OCI-LY3 (cell line): ENCODE measurements at regions not wholly inside any gene's neighbourhood (a gene's known extent, or its start where the extent isn't known, plus 50 kb on each side); places are given as distances from the start of the nearest gene placed in this dataset.

Source experiments
- H2AFZ ChIP-seq: fragments of 200-600, 300-600 bp; shearing (Covaris generic); 2 replicates; pipeline ENCODE4 v1.6.0; 2014; ENCODE audit warnings: antibody characterized with exemption, low read depth, low read length
- H3K27ac ChIP-seq: fragments of 200-600, 300-600 bp; sonication (generic); 2 replicates; pipeline ENCODE4 v1.5.1; 2014; ENCODE audit warnings: mild to moderate bottlenecking, low read length, moderate library complexity, mixed read lengths
- H3K27me3 ChIP-seq: fragments of 200-600, 300-600 bp; sonication (generic); 2 replicates; pipeline ENCODE4 v1.6.1; 2014; ENCODE audit warnings: low read depth, low read length, mixed read lengths
- H3K36me3 ChIP-seq: fragments of 200-600, 300-600 bp; sonication (generic); replicated peaks from 2 replicates; pipeline ENCODE3; 2014; ENCODE audit warnings: low read depth, low read length, mixed read lengths
- H3K4me1 ChIP-seq: fragments of 300-600, 200-600 bp; sonication (generic); 2 replicates; pipeline ENCODE4 v1.6.1; 2014; ENCODE audit warnings: low read length, mixed read lengths
- H3K4me2 ChIP-seq: fragments of 200-600, 300-600 bp; sonication (generic); 2 replicates; pipeline ENCODE4 v1.6.1; 2014; ENCODE audit warnings: low read length, mixed read lengths
- H3K4me3 ChIP-seq: fragments of 300-600, 200-600 bp; sonication (generic); 2 replicates; pipeline ENCODE4 v1.5.1; 2014; ENCODE audit warnings: antibody characterized with exemption, mild to moderate bottlenecking, low read length, moderate library complexity
- H3K79me2 ChIP-seq: fragments of 300-600, 200-600 bp; shearing (Covaris generic); 2 replicates; pipeline ENCODE4 v1.6.1; 2014; ENCODE audit warnings: mild to moderate bottlenecking, low read length, mixed read lengths
- H3K9ac ChIP-seq: fragments of 300-600, 200-600 bp; shearing (Covaris generic); 2 replicates; pipeline ENCODE4 v1.6.0; 2014; ENCODE audit warnings: mild to moderate bottlenecking, low read length, moderate library complexity
- H3K9me3 ChIP-seq: fragments of 200-600, 300-600 bp; shearing (Covaris generic); 2 replicates; pipeline ENCODE4 v1.6.1; 2014; ENCODE audit warnings: low read length, mixed read lengths; ENCODE audit not compliant: insufficient read depth
- H4K20me1 ChIP-seq: fragments of 200-600, 300-600 bp; sonication (generic); 2 replicates; pipeline ENCODE4 v1.6.1; 2016; ENCODE audit warnings: low read length, mixed read lengths; ENCODE audit not compliant: insufficient read depth
- EZH2phosphoT487 ChIP-seq: fragments of 200-600 bp; shearing (Covaris generic); IDR thresholded peaks from 2 replicates; pipeline ENCODE4 v1.6.1; 2018; ENCODE audit warnings: antibody characterized with exemption, mixed run types, low read depth
- TF ChIP-seq, protein P1 (sequence below): fragments of 200-600, 300-600 bp; sonication (generic); IDR thresholded peaks from 2 replicates; pipeline ENCODE4 v1.5.1; 2014; ENCODE audit warnings: antibody characterized with exemption, low read length, low read depth

DNA sequence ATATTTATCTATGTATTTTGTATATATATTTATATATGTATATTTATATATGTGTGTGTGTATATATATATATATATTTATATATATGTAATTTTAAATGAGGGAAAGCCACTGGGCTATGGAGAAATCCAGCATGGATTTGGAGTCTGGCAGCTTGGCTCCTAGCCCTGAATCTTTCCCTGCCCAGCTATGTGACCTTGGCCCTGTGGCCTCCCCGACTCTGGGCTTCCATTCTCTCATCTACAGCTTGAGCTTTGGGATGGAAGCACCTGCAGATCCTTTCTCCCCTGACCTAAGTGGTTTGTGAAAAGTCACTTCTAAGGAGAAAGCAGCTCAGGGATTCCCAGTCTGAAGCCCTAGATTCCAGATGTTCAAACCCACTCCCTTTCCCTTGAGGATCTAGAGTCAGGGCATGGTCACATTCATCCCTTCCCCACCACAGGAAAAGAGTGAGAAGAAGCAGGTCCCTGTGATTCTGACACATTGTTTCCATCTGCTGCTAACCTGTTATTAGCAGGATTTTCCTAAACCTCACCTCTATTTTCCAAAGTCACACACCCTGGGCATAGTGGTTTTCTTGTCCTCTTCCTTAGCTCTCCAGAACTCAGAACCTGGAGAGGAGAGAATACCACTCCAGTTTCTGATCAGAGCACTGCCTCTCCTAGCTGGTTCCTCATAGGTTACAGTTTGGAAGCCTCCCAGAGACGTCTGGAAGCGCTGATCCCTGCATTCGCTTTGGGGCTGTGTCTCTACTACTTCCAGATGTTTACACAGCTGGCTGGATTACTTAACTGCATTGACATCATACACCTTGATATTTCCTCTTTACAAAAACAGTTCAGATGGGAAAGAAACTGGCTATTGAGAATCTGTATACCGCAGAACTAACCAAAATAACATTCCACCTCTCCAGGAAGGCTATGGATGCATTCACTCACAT, 327.5 kb upstream of the ZMIZ1 start:
- Histone ChIP-seq H3K4me1 (0 out of 2 replicates have a peak, but pooled peaks cover 5% of the 10 kb centered on the region), H3K4me3 (no peak overlapping the region), H3K9me3 (no peaks in the 10 kb centered on the region), H3K27ac (no peak overlapping the region), H3K4me2 (no peak overlapping the region), H3K9ac (no peak overlapping the region), H2AFZ (no peak overlapping the region), H3K36me3 (no peaks in the 10 kb centered on the region), H3K79me2 (no peaks in the 10 kb centered on the region), H4K20me1 (no peaks in the 10 kb centered on the region), H3K27me3 (peaks cover 3% of the 10 kb centered on the region; the same call in 1 of the 2 replicates)
- TF ChIP-seq, protein P1, sequence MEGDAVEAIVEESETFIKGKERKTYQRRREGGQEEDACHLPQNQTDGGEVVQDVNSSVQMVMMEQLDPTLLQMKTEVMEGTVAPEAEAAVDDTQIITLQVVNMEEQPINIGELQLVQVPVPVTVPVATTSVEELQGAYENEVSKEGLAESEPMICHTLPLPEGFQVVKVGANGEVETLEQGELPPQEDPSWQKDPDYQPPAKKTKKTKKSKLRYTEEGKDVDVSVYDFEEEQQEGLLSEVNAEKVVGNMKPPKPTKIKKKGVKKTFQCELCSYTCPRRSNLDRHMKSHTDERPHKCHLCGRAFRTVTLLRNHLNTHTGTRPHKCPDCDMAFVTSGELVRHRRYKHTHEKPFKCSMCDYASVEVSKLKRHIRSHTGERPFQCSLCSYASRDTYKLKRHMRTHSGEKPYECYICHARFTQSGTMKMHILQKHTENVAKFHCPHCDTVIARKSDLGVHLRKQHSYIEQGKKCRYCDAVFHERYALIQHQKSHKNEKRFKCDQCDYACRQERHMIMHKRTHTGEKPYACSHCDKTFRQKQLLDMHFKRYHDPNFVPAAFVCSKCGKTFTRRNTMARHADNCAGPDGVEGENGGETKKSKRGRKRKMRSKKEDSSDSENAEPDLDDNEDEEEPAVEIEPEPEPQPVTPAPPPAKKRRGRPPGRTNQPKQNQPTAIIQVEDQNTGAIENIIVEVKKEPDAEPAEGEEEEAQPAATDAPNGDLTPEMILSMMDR, result no peak
- no peak for TF ChIP-seq EZH2phosphoT487

DNA sequence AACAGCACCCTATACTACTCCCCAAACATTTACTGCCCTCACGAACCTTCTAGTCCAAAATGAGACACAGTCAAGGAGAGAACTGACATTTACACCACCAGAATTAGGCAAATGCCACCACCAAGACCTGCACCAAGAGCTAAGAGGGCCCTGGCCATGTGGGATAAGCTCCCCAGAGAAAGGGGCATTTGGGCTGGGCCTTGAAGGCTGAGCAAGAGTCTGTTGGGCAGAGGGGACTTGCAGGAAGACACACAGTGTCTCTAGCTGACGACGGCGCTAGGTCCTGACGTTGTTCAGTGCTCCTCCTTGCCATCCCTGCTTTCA, 326.4 kb upstream of the ZMIZ1 start:
- no peak overlapping the region for H2AFZ ChIP-seq
- TF ChIP-seq EZH2phosphoT487, result no peak
- TF ChIP-seq, protein P1, result no peak
- no peak overlapping the region for H3K9ac ChIP-seq
- 0 out of 2 replicates have a peak, but pooled peaks cover 5% of the 10 kb centered on the region for H3K4me1 ChIP-seq
- H3K27me3 ChIP-seq, result peaks cover 3% of the 10 kb centered on the region; the same call in 1 of the 2 replicates
- no peak overlapping the region for H3K4me3 ChIP-seq
- no peak overlapping the region for H3K27ac ChIP-seq
- H3K9me3 ChIP-seq, result no peaks in the 10 kb centered on the region
- no peak overlapping the region for H3K4me2 ChIP-seq
- no peaks in the 10 kb centered on the region for H3K79me2 ChIP-seq
- H4K20me1 ChIP-seq, result no peaks in the 10 kb centered on the region
- no peaks in the 10 kb centered on the region for H3K36me3 ChIP-seq

DNA sequence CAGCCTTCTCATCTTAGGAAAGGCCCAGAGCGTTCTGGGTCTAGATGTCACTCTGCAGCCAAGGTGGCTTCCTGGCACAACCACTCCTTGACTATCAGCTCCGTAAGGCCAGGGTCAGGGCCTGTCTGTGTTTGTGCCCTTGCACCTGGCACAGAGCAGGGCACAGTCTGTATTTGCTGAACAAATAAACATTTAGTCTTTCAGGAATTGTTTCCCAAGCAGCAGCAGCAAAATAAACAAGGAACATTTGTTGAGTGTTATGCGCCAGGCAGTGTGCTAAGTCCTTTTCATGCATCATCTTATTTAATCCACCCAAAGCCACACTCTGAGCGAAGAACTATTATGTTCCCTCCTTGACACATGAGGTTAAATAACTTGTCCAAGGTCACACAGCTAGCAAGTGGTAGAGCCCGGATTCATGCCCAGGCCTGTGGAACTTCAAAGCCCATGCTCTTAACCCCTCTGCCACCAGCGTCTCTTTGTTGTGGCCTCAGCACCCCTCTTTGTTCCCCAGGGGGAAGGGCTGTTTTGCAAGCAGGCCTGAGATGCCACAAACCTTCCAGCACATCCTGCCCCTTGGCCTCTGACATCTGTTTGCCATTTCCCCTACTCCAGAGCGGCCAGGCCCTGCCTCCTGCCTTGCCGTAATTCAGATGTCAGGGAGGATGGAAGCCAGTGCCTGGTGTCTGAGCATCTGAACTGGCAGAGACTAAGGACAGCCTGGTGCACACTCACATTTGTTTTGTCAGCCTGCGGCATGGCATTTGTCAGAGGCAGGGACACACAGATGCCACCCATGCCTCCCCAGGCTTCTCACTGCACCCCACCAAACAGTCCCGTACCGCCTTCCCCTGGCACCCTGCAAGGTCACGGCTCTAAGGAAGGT, 325.8 kb upstream of the ZMIZ1 start:
- H2AFZ ChIP-seq, result no peak overlapping the region
- 0 out of 2 replicates have a peak, but pooled peaks cover 3% of the 10 kb centered on the region for H3K27me3 ChIP-seq
- no peaks in the 10 kb centered on the region for H3K9me3 ChIP-seq
- H3K27ac ChIP-seq, result no peak overlapping the region
- no peak overlapping the region for H3K4me3 ChIP-seq
- H3K4me2 ChIP-seq, result no peak overlapping the region
- H4K20me1 ChIP-seq, result no peaks in the 10 kb centered on the region
- H3K36me3 ChIP-seq, result no peaks in the 10 kb centered on the region
- no peak for TF ChIP-seq EZH2phosphoT487
- TF ChIP-seq, protein P1, result no peak
- no peak overlapping the region for H3K9ac ChIP-seq
- 0 out of 2 replicates have a peak, but pooled peaks cover 5% of the 10 kb centered on the region for H3K4me1 ChIP-seq
- H3K79me2 ChIP-seq, result no peaks in the 10 kb centered on the region

DNA sequence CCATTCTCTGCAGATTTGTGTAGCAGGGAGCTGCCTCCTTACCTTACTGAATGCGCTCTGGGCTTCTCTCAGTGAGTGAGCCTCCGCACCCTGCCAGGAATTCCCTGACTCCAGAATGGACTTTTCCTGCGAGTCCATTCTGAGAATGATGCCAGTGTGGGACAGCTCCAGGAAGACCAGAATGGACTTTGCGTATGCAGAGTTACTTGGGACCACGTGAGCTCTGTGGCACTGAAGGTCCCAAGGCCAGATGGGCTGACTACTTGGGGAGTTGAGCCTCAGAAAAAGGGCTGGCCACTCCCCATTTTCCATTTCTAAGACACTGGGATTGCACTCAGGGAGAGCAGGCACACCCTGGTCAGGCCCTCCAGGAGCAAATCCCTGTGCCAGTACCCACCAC, 324.7 kb upstream of the ZMIZ1 start:
- Histone ChIP-seq H4K20me1 (no peaks in the 10 kb centered on the region), H3K4me3 (no peak overlapping the region), H3K36me3 (no peaks in the 10 kb centered on the region), H3K79me2 (no peaks in the 10 kb centered on the region), H2AFZ (no peak overlapping the region), H3K9ac (no peak overlapping the region), H3K4me2 (no peak overlapping the region), H3K9me3 (no peaks in the 10 kb centered on the region), H3K4me1 (0 out of 2 replicates have a peak, but pooled peaks cover 5% of the 10 kb centered on the region), H3K27ac (no peak overlapping the region), H3K27me3 (peaks cover 3% of the 10 kb centered on the region; the same call in 1 of the 2 replicates)
- no peak for TF ChIP-seq EZH2phosphoT487
- TF ChIP-seq, protein P1, result no peak
